PFSK-1 (cell line): ENCODE measurements at regions not wholly inside any gene's neighbourhood (a gene's known extent, or its start where the extent isn't known, plus 50 kb on each side); places are given as distances from the start of the nearest gene placed in this dataset.

Source experiments
- POLR2AphosphoS5 ChIP-seq: IDR thresholded peaks from 2 replicates; pipeline ENCODE4 v1.6.1; 2012; ENCODE audit warnings: low read depth, mild to moderate bottlenecking, control low read depth, low read length, moderate library complexity
- SIN3A ChIP-seq: IDR thresholded peaks from 2 replicates; pipeline ENCODE4 v1.6.1; 2012; ENCODE audit warnings: mild to moderate bottlenecking, low read length, moderate library complexity, borderline replicate concordance; ENCODE audit not compliant: insufficient read depth
- TAF1 ChIP-seq: IDR thresholded peaks from 2 replicates; pipeline ENCODE4 v1.6.1; 2012; ENCODE audit warnings: low read length, control low read depth, borderline replicate concordance; ENCODE audit not compliant: insufficient read depth
- TF ChIP-seq, protein P1 (sequence below), 2 experiments: IDR thresholded peaks; 2 replicates each; pipeline versions ENCODE4 v1.6.1 to v1.8.0; 2011 to 2012; ENCODE audit warnings: low read depth in 2 of 2, low read length in 2 of 2, control low read depth in 1 of 2, inconsistent platforms in 1 of 2, mild to moderate bottlenecking in 1 of 2, moderate library complexity in 1 of 2; ENCODE audit not compliant: insufficient read depth in 1 of 2

DNA sequence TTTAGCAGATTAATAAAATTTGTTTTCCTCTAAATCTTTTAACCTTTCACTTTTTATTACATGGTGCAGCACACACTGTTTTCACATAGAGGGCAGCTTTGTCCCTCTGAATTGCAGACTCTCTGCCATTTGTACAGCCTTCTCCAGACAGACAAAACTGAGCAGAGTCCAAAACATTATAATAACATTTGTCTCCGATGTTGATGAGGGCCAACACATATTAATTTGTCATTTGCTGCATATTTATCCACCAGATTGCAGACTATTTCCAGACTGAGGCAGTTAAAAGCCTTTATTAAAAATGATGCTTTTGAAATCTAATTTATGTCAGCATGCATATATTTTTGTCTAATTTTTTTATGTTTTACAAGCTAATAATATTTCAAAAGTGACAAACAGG, 1251.9 kb upstream of the SLC10A2 start:
- TF ChIP-seq SIN3A (no peak), POLR2AphosphoS5 (no peak), TAF1 (no peak)
- TF ChIP-seq, protein P1, sequence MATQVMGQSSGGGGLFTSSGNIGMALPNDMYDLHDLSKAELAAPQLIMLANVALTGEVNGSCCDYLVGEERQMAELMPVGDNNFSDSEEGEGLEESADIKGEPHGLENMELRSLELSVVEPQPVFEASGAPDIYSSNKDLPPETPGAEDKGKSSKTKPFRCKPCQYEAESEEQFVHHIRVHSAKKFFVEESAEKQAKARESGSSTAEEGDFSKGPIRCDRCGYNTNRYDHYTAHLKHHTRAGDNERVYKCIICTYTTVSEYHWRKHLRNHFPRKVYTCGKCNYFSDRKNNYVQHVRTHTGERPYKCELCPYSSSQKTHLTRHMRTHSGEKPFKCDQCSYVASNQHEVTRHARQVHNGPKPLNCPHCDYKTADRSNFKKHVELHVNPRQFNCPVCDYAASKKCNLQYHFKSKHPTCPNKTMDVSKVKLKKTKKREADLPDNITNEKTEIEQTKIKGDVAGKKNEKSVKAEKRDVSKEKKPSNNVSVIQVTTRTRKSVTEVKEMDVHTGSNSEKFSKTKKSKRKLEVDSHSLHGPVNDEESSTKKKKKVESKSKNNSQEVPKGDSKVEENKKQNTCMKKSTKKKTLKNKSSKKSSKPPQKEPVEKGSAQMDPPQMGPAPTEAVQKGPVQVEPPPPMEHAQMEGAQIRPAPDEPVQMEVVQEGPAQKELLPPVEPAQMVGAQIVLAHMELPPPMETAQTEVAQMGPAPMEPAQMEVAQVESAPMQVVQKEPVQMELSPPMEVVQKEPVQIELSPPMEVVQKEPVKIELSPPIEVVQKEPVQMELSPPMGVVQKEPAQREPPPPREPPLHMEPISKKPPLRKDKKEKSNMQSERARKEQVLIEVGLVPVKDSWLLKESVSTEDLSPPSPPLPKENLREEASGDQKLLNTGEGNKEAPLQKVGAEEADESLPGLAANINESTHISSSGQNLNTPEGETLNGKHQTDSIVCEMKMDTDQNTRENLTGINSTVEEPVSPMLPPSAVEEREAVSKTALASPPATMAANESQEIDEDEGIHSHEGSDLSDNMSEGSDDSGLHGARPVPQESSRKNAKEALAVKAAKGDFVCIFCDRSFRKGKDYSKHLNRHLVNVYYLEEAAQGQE (IDR thresholded peaks at IDR 0.05; ENCODE audit: insufficient read depth in 1 of 2, low read depth in 2 of 2, low read length in 2 of 2): no peak
